ENCODE measurements at regions not wholly inside any gene's neighbourhood (a gene's known extent, or its start where the extent isn't known, plus 50 kb on each side); places are given as distances from the start of the nearest gene placed in this dataset.

GRCh38 chr11:112368381-112368780 is 107.7 kb upstream of the PLET1 start:
- in situ Hi-C loops (cut with MboI; ENCODE audit: low pct_ligation_motif_present in 1 of 4, low pct_unique_long_range_greater_than_20kb in 1 of 4, low sequenced_read_pairs in 3 of 4) = no loop called here
- Histone ChIP-seq H3K36me3 (no peaks in the 10 kb centered on the region), H3K9me3 (no peaks in the 10 kb centered on the region), H3K27ac (no peak overlapping the region), H3K4me1 (peaks cover 0 to 16% (median 7%) of the 10 kb centered on the region in 4 donors), H3K4me3 (no peak overlapping the region), H3K27me3 (no peaks in the 10 kb centered on the region)
- TF ChIP-seq EP300 (IDR thresholded peaks at IDR 0.05; ENCODE audit: low read depth) = no peak
- no peak for TF ChIP-seq CTCF (IDR thresholded peaks at IDR 0.05)
- TF ChIP-seq POLR2AphosphoS5 (IDR thresholded peaks at IDR 0.05) = no peak
- intact Hi-C loops (cut with DNase I; ENCODE audit: low total_unique reads) = no loop called here
- 100% methylated on average over 1 of the region's 1 CpG; no CpG with 5 or more reads in 1 of the 2 donors for WGBS, 2 donors (ENCODE audit: low coverage in 1 of 2)
- no peak for DNase-seq

- no peak overlapping the region for H3K27ac ChIP-seq
- no peak for TF ChIP-seq EP300 (IDR thresholded peaks at IDR 0.05; ENCODE audit: low read depth)
- no peak for TF ChIP-seq POLR2A (IDR thresholded peaks at IDR 0.05)
- TF ChIP-seq CTCF (IDR thresholded peaks at IDR 0.05) = no peak
- intact Hi-C loops (cut with DNase I; ENCODE audit: low total_unique reads) (no loop called here), in situ Hi-C loops (cut with MboI; ENCODE audit: low pct_ligation_motif_present in 1 of 4, low pct_unique_long_range_greater_than_20kb in 1 of 4, low sequenced_read_pairs in 3 of 4) (no loop called here)
- no peaks in the 10 kb centered on the region for H3K27me3 ChIP-seq
- DNase-seq = no peak
- H3K4me3 ChIP-seq = no peak overlapping the region
- peaks cover 0 to 12% (median 5%) of the 10 kb centered on the region in 4 donors for H3K4me1 ChIP-seq
- 70% methylated on average over 1 of the region's 1 CpG; no CpG with 5 or more reads in 1 of the 2 donors for WGBS, 2 donors (ENCODE audit: low coverage in 1 of 2)
- no peaks in the 10 kb centered on the region for H3K9me3 ChIP-seq
- no peaks in the 10 kb centered on the region for H3K36me3 ChIP-seq
These were observed 108.7 kb upstream of the PLET1 start for GRCh38 chr11:112369374-112369773.

- 83 to 90% methylated on average over 4 to 5 of the region's 5 CpGs for WGBS, 2 donors (ENCODE audit: low coverage in 1 of 2)
- Histone ChIP-seq H3K27me3 (no peaks in the 10 kb centered on the region), H3K36me3 (no peaks in the 10 kb centered on the region), H3K27ac (no peak overlapping the region), H3K4me3 (no peak overlapping the region), H3K4me1 (peaks cover 0 to 7% (median 3%) of the 10 kb centered on the region in 4 donors), H3K9me3 (no peaks in the 10 kb centered on the region)
- DNase-seq = no peak
- intact Hi-C loops (cut with DNase I; ENCODE audit: low total_unique reads) (no loop called here), in situ Hi-C loops (cut with MboI; ENCODE audit: low pct_ligation_motif_present in 1 of 4, low pct_unique_long_range_greater_than_20kb in 1 of 4, low sequenced_read_pairs in 3 of 4) (no loop called here)
- TF ChIP-seq EP300 (IDR thresholded peaks at IDR 0.05; ENCODE audit: low read depth) (no peak), CTCF (IDR thresholded peaks at IDR 0.05) (no peak)
These were observed 109.3 kb upstream of the PLET1 start for GRCh38 chr11:112369916-112370315.

DNA sequence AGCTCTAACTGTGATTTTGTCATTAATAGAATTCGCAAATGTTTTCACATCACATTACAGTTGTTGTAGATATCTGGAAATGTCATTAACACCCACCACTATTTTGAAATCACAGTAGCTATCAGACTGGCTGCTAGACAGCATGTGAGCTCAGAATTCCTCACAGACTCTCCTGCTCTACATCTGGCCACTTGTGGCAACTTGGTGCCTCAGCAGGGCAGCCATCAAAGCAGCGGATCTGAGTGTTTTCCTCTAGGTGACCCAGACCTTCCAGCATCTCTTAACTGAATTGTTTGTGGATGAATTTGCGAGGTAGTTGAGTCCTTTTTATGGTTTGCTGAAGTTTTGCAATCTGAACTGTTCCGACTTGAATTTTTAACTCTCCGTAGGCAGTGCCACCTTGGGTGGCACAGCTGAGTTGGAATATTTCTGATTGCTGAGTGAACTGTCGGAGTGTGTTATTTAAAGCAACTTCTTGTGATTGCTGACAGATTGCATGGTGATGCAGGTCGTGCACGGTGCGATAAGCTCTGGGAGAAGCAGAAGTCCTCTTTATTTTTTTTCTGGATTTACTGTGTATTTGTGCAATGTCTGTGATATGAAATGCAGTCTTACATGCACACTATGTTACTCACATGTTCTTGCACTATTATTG is 114.0 kb upstream of the PLET1 start:
- in situ Hi-C loops (cut with MboI; ENCODE audit: low pct_ligation_motif_present in 1 of 4, low pct_unique_long_range_greater_than_20kb in 1 of 4, low sequenced_read_pairs in 3 of 4) = no loop called here
- Histone ChIP-seq H3K27ac (no peak overlapping the region), H3K36me3 (no peaks in the 10 kb centered on the region), H3K27me3 (no peaks in the 10 kb centered on the region), H3K9me3 (no peaks in the 10 kb centered on the region), H3K4me3 (no peak overlapping the region), H3K4me1 (no peaks in the 10 kb centered on the region)
- no peak for DNase-seq
- intact Hi-C loops (cut with DNase I; ENCODE audit: low total_unique reads) = no loop called here
- WGBS, 2 donors (ENCODE audit: low coverage in 1 of 2) = 85 to 91% methylated on average over 6 to 9 of the region's 9 CpGs
- no peak for TF ChIP-seq EP300 (IDR thresholded peaks at IDR 0.05; ENCODE audit: low read depth)
- no peak for TF ChIP-seq POLR2AphosphoS5 (IDR thresholded peaks at IDR 0.05)
- no peak for TF ChIP-seq CTCF (IDR thresholded peaks at IDR 0.05)
- no peak for TF ChIP-seq POLR2A (IDR thresholded peaks at IDR 0.05)

Data from transverse colon (tissue), 4 donors.